ENCODE measurements at regions not wholly inside any gene's neighbourhood (a gene's known extent, or its start where the extent isn't known, plus 50 kb on each side); places are given as distances from the start of the nearest gene placed in this dataset.

GRCh38 chr1:10903421-10903820 lies 107.0 kb upstream of the CASZ1 start:
- TF ChIP-seq CTCF (IDR thresholded peaks at IDR 0.05) = no peak
- no peak for TF ChIP-seq POLR2A (IDR thresholded peaks at IDR 0.05)
- no peak for TF ChIP-seq POLR2AphosphoS5 (IDR thresholded peaks at IDR 0.05)

All from prostate gland (tissue), 2 donors.